ENCODE measurements at regions not wholly inside any gene's neighbourhood (a gene's known extent, or its start where the extent isn't known, plus 50 kb on each side); places are given as distances from the start of the nearest gene placed in this dataset.
"Not testable (repeated sequence)": the region's sequence is repeated elsewhere in the genome, so short reads cannot be mapped to it uniquely, and the experiment has no call there.

- H3K27ac ChIP-seq (ENCODE audit: low read depth, low read length) = no peak overlapping the region
- WGBS, 3 donors = 85 to 88% (median 86%) methylated on average over 7 of the region's 7 CpGs
These were observed 73.6 kb upstream of the ZNF184 start for GRCh38 chr6:27546522-27546921.

- 8 to 9% (median 8%) methylated on average over 32 of the region's 32 CpGs for WGBS, 3 donors
- no peak overlapping the region for H3K27ac ChIP-seq (ENCODE audit: low read depth, low read length)
These were observed 72.6 kb upstream of the ZNF184 start for GRCh38 chr6:27545271-27546046.

- 4 to 5% (median 5%) methylated on average over 20 of the region's 20 CpGs for WGBS, 3 donors
- H3K27ac ChIP-seq (ENCODE audit: low read depth, low read length) = no peak overlapping the region
These were observed 71.8 kb upstream of the ZNF184 start for GRCh38 chr6:27544612-27545260.

GRCh38 chr6:27544135-27544534 lies 71.2 kb upstream of the ZNF184 start:
- WGBS, 3 donors = 13 to 28% (median 25%) methylated on average over 20 of the region's 20 CpGs
- H3K27ac ChIP-seq (ENCODE audit: low read depth, low read length) = not testable (repeated sequence)

GRCh38 chr6:27542485-27542884 lies 69.6 kb upstream of the ZNF184 start:
- 68 to 74% (median 72%) methylated on average over 2 of the region's 2 CpGs for WGBS, 3 donors

GRCh38 chr6:27541933-27542297 lies 69.0 kb upstream of the ZNF184 start:
- 25 to 34% (median 27%) methylated on average over 5 of the region's 5 CpGs for WGBS, 3 donors
- no peak overlapping the region for H3K27ac ChIP-seq (ENCODE audit: low read depth, low read length)

More at GRCh38 chr6:27542485-27542884, 69.6 kb upstream of the ZNF184 start:
- H3K27ac ChIP-seq (ENCODE audit: low read depth, low read length) = no peak overlapping the region

GRCh38 chr6:27541212-27541932 lies 68.5 kb upstream of the ZNF184 start:
- WGBS, 3 donors = 28 to 31% (median 29%) methylated on average over 15 of the region's 15 CpGs

GRCh38 chr6:27539551-27539950 lies 66.6 kb upstream of the ZNF184 start:
- no peak overlapping the region for H3K27ac ChIP-seq (ENCODE audit: low read depth, low read length)
- WGBS, 3 donors = 62 to 71% (median 71%) methylated on average over 13 of the region's 13 CpGs

More at GRCh38 chr6:27541212-27541932, 68.5 kb upstream of the ZNF184 start:
- no peak overlapping the region for H3K27ac ChIP-seq (ENCODE audit: low read depth, low read length)

- WGBS, 3 donors = 48 to 66% (median 55%) methylated on average over 7 of the region's 7 CpGs
- H3K27ac ChIP-seq (ENCODE audit: low read depth, low read length) = no peak overlapping the region
These were observed 60.1 kb upstream of the ZNF184 start for GRCh38 chr6:27532820-27533538.

GRCh38 chr6:27531772-27532459 lies 59.0 kb upstream of the ZNF184 start:
- 82 to 87% (median 85%) methylated on average over 17 of the region's 17 CpGs for WGBS, 3 donors
- H3K27ac ChIP-seq (ENCODE audit: low read depth, low read length) = no peak overlapping the region

- WGBS, 3 donors = 79 to 93% (median 88%) methylated on average over 19 to 23 of the region's 24 CpGs
- H3K27ac ChIP-seq (ENCODE audit: low read depth, low read length) = not testable (repeated sequence)
These were observed 56.9 kb upstream of the ZNF184 start for GRCh38 chr6:27529796-27530195.

GRCh38 chr6:27528714-27529113 lies 55.8 kb upstream of the ZNF184 start:
- H3K27ac ChIP-seq (ENCODE audit: low read depth, low read length) = no peak overlapping the region
